HEK293 (cell line): ENCODE measurements at regions not wholly inside any gene's neighbourhood (a gene's known extent, or its start where the extent isn't known, plus 50 kb on each side); places are given as distances from the start of the nearest gene placed in this dataset.

Experiments
- CTCF ChIA-PET: fragments of 350-600 bp; formaldehyde crosslinking; extraction: SDS; loops from one replicate; lab custom pipeline; 2021; ENCODE audit warnings: antibody characterized with exemption; lab: Yijun Ruan, JAX
- POLR2A ChIA-PET: fragments of 300-600 bp; formaldehyde crosslinking; extraction: SDS; loops from one replicate; lab custom pipeline; 2020; ENCODE audit warnings: antibody characterized with exemption, inconsistent platforms; lab: Yijun Ruan, JAX
- H3K27ac ChIP-seq: fragments of 200-500 bp; sonication (Bioruptor generic); 2 replicates; pipeline ENCODE4 v1.5.1; 2014; ENCODE audit warnings: low read depth, low read length, control low read depth, inconsistent platforms; ENCODE audit errors: extremely low read depth
- H3K36me3 ChIP-seq, 2 experiments: fragments of 200-500 bp in 1 of 2; sonication (Bioruptor generic) in 1 of 2; 1 replicate in 1 of 2; 2 replicates in 1 of 2; pipeline ENCODE4 v1.5.1; 2014 to 2017; ENCODE audit warnings: inconsistent platforms in 2 of 2, low read length in 2 of 2; ENCODE audit not compliant: control insufficient read depth in 2 of 2, insufficient read depth in 1 of 2
- H3K4me1 ChIP-seq: fragments of 200-500 bp; sonication (Bioruptor generic); 2 replicates; pipeline ENCODE4 v1.5.1; 2014; ENCODE audit warnings: mild to moderate bottlenecking, low read length, inconsistent platforms; ENCODE audit not compliant: control insufficient read depth, insufficient read depth
- H3K4me3 ChIP-seq: 2 replicates; pipeline ENCODE4 v1.5.1; 2011; ENCODE audit warnings: low read depth, mild to moderate bottlenecking, control low read depth, low read length, moderate library complexity
- H3K9me3 ChIP-seq: fragments of 200-500 bp; sonication (Bioruptor generic); 2 replicates; pipeline ENCODE4 v1.5.1; 2014; ENCODE audit warnings: low read depth, low read length, inconsistent platforms; ENCODE audit not compliant: control insufficient read depth, insufficient read depth
- BCL11A ChIP-seq: fragments of 450-650 bp; formaldehyde crosslinking; IDR thresholded peaks from 2 replicates; pipeline ENCODE4 v1.5.1; 2016; ENCODE audit warnings: low read depth, missing biosample characterization, missing genetic modification characterization
- FEZF1 ChIP-seq: fragments of 450-650 bp; formaldehyde crosslinking; IDR thresholded peaks from 2 replicates; pipeline ENCODE4 v1.5.1; 2016; ENCODE audit warnings: missing biosample characterization, missing genetic modification characterization
- TRIM28 ChIP-seq: IDR thresholded peaks from 2 replicates; pipeline ENCODE4 v1.6.1; 2011; ENCODE audit warnings: low read length, control low read depth, borderline replicate concordance
- ZBTB21 ChIP-seq: fragments of 450-650 bp; formaldehyde crosslinking; IDR thresholded peaks from 2 replicates; pipeline ENCODE4 v1.5.1; 2017; ENCODE audit warnings: missing biosample characterization, missing genetic modification characterization
- ZIC2 ChIP-seq: fragments of 450-650 bp; formaldehyde crosslinking; IDR thresholded peaks from 2 replicates; pipeline ENCODE4 v1.5.1; 2016; ENCODE audit warnings: missing biosample characterization, missing genetic modification characterization
- ZNF133 ChIP-seq: fragments of 450-650 bp; formaldehyde crosslinking; IDR thresholded peaks from 2 replicates; pipeline ENCODE4 v1.5.1; 2016; ENCODE audit warnings: missing biosample characterization, missing genetic modification characterization
- ZNF140 ChIP-seq: fragments of 450-650 bp; formaldehyde crosslinking; IDR thresholded peaks from 2 replicates; pipeline ENCODE4 v1.5.1; 2016; ENCODE audit warnings: missing biosample characterization, missing genetic modification characterization
- ZNF157 ChIP-seq: fragments of 450-650 bp; formaldehyde crosslinking; IDR thresholded peaks from 2 replicates; pipeline ENCODE4 v1.5.1; 2016; ENCODE audit warnings: missing biosample characterization, missing genetic modification characterization
- ZNF169 ChIP-seq: fragments of 450-650 bp; formaldehyde crosslinking; IDR thresholded peaks from 2 replicates; pipeline ENCODE4 v1.5.1; 2016; ENCODE audit warnings: missing biosample characterization, missing genetic modification characterization
- ZNF23 ChIP-seq: fragments of 450-650 bp; formaldehyde crosslinking; IDR thresholded peaks from 2 replicates; pipeline ENCODE4 v1.5.1; 2016; ENCODE audit warnings: missing biosample characterization, missing genetic modification characterization, borderline replicate concordance
- ZNF24 ChIP-seq: fragments of 450-650 bp; formaldehyde crosslinking; IDR thresholded peaks from 2 replicates; pipeline ENCODE4 v1.5.1; 2016; ENCODE audit warnings: missing biosample characterization, missing genetic modification characterization
- ZNF311 ChIP-seq: fragments of 450-650 bp; formaldehyde crosslinking; IDR thresholded peaks from 2 replicates; pipeline ENCODE4 v1.5.1; 2017; ENCODE audit warnings: missing biosample characterization, missing genetic modification characterization, borderline replicate concordance
- ZNF335 ChIP-seq: fragments of 450-650 bp; formaldehyde crosslinking; conservative IDR thresholded peaks from 2 replicates; pipeline ENCODE4 v1.5.1; 2016; ENCODE audit warnings: missing biosample characterization, missing genetic modification characterization
- ZNF433 ChIP-seq: fragments of 450-650 bp; formaldehyde crosslinking; IDR thresholded peaks from 2 replicates; pipeline ENCODE4 v1.5.1; 2016; ENCODE audit warnings: missing biosample characterization, missing genetic modification characterization, low read depth
- ZNF521 ChIP-seq: fragments of 450-650 bp; formaldehyde crosslinking; IDR thresholded peaks from 2 replicates; pipeline ENCODE4 v1.5.1; 2017; ENCODE audit warnings: missing biosample characterization, mild to moderate bottlenecking, missing genetic modification characterization
- ZNF555 ChIP-seq: fragments of 450-650 bp; formaldehyde crosslinking; conservative IDR thresholded peaks from 2 replicates; pipeline ENCODE4 v1.5.1; 2017; ENCODE audit warnings: missing biosample characterization, mild to moderate bottlenecking, missing genetic modification characterization, inconsistent platforms
- ZNF558 ChIP-seq: fragments of 450-650 bp; formaldehyde crosslinking; IDR thresholded peaks from 2 replicates; pipeline ENCODE4 v1.5.1; 2016; ENCODE audit warnings: missing biosample characterization, missing genetic modification characterization
- ZNF571 ChIP-seq: fragments of 450-650 bp; formaldehyde crosslinking; IDR thresholded peaks from 2 replicates; pipeline ENCODE4 v1.5.0; 2017; ENCODE audit warnings: missing biosample characterization, missing genetic modification characterization
- ZNF585B ChIP-seq: fragments of 450-650 bp; formaldehyde crosslinking; IDR thresholded peaks from 2 replicates; pipeline ENCODE4 v1.5.1; 2016; ENCODE audit warnings: missing biosample characterization, missing genetic modification characterization
- ZNF624 ChIP-seq: fragments of 450-650 bp; formaldehyde crosslinking; IDR thresholded peaks from 2 replicates; pipeline ENCODE4 v1.5.1; 2017; ENCODE audit warnings: missing biosample characterization, missing genetic modification characterization
- TF ChIP-seq, protein P1 (sequence below): fragments of 450-650 bp; formaldehyde crosslinking; IDR thresholded peaks from 2 replicates; pipeline ENCODE4; 2016; ENCODE audit warnings: missing biosample characterization, missing genetic modification characterization
- TF ChIP-seq, protein P2 (sequence below): fragments of 450-650 bp; formaldehyde crosslinking; IDR thresholded peaks from 2 replicates; pipeline ENCODE4 v1.5.1; 2016; ENCODE audit warnings: missing biosample characterization, missing genetic modification characterization
- TF ChIP-seq, protein P3 (sequence below): fragments of 450-650 bp; formaldehyde crosslinking; IDR thresholded peaks from 2 replicates; pipeline ENCODE4 v1.5.1; 2016; ENCODE audit warnings: missing biosample characterization, missing genetic modification characterization
- TF ChIP-seq, protein P4 (sequence below): fragments of 450-650 bp; formaldehyde crosslinking; IDR thresholded peaks from 2 replicates; pipeline ENCODE4 v1.5.1; 2016; ENCODE audit warnings: missing biosample characterization, missing genetic modification characterization, low read depth
- TF ChIP-seq, protein P5 (sequence below): fragments of 450-650 bp; formaldehyde crosslinking; IDR thresholded peaks from 2 replicates; pipeline ENCODE4 v1.5.1; 2017; ENCODE audit warnings: missing biosample characterization, missing genetic modification characterization

DNA sequence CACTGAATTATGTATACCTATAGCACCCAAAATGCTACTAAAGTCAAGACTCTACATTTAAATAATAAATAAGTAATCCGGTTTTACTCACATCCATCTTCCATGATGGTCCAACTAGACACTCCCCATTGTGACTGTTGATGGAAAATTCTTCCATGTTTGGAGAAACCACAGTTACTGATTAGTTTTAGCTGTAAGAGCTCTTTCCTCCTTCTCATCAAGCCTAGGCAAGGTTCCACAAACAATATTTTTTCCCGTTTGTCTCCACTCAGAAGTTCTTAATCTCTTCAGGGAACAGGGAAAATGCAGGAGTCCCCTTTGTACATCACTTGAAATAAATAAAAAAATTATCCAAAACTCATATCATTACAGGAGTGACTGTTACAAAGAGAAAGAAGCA, 70.7 kb upstream of the EDNRB start:
- ChIA-PET POLR2A (no interaction called here), CTCF (no interaction called here)
- no peak overlapping the region for H3K4me3 ChIP-seq
- H3K9me3 ChIP-seq: no peaks in the 10 kb centered on the region
- no peaks in the 10 kb centered on the region for H3K36me3 ChIP-seq
- no peak overlapping the region for H3K27ac ChIP-seq
- no peaks in the 10 kb centered on the region for H3K4me1 ChIP-seq
- TF ChIP-seq ZNF433 (tag by site-specific recombination) (no peak), ZNF558 (tag by site-specific recombination) (no peak), ZBTB21 (tag by site-specific recombination) (no peak), ZNF157 (tag by site-specific recombination) (no peak), ZIC2 (tag by site-specific recombination) (no peak), ZNF624 (tag by site-specific recombination) (no peak), ZNF521 (no peak), TRIM28 (no peak), FEZF1 (tag by site-specific recombination) (no peak), BCL11A (no peak)
- TF ChIP-seq, protein P1, sequence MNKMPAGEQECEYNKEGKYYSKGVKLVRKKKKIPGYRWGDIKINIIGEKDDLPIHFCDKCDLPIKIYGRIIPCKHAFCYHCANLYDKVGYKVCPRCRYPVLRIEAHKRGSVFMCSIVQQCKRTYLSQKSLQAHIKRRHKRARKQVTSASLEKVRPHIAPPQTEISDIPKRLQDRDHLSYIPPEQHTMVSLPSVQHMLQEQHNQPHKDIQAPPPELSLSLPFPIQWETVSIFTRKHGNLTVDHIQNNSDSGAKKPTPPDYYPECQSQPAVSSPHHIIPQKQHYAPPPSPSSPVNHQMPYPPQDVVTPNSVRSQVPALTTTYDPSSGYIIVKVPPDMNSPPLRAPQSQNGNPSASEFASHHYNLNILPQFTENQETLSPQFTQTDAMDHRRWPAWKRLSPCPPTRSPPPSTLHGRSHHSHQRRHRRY (tag by site-specific recombination): no peak
- TF ChIP-seq, protein P2, sequence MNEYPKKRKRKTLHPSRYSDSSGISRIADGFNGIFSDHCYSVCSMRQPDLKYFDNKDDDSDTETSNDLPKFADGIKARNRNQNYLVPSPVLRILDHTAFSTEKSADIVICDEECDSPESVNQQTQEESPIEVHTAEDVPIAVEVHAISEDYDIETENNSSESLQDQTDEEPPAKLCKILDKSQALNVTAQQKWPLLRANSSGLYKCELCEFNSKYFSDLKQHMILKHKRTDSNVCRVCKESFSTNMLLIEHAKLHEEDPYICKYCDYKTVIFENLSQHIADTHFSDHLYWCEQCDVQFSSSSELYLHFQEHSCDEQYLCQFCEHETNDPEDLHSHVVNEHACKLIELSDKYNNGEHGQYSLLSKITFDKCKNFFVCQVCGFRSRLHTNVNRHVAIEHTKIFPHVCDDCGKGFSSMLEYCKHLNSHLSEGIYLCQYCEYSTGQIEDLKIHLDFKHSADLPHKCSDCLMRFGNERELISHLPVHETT: no peak
- TF ChIP-seq, protein P3, sequence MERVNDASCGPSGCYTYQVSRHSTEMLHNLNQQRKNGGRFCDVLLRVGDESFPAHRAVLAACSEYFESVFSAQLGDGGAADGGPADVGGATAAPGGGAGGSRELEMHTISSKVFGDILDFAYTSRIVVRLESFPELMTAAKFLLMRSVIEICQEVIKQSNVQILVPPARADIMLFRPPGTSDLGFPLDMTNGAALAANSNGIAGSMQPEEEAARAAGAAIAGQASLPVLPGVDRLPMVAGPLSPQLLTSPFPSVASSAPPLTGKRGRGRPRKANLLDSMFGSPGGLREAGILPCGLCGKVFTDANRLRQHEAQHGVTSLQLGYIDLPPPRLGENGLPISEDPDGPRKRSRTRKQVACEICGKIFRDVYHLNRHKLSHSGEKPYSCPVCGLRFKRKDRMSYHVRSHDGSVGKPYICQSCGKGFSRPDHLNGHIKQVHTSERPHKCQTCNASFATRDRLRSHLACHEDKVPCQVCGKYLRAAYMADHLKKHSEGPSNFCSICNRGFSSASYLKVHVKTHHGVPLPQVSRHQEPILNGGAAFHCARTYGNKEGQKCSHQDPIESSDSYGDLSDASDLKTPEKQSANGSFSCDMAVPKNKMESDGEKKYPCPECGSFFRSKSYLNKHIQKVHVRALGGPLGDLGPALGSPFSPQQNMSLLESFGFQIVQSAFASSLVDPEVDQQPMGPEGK (tag by site-specific recombination): no peak
- TF ChIP-seq, protein P4, sequence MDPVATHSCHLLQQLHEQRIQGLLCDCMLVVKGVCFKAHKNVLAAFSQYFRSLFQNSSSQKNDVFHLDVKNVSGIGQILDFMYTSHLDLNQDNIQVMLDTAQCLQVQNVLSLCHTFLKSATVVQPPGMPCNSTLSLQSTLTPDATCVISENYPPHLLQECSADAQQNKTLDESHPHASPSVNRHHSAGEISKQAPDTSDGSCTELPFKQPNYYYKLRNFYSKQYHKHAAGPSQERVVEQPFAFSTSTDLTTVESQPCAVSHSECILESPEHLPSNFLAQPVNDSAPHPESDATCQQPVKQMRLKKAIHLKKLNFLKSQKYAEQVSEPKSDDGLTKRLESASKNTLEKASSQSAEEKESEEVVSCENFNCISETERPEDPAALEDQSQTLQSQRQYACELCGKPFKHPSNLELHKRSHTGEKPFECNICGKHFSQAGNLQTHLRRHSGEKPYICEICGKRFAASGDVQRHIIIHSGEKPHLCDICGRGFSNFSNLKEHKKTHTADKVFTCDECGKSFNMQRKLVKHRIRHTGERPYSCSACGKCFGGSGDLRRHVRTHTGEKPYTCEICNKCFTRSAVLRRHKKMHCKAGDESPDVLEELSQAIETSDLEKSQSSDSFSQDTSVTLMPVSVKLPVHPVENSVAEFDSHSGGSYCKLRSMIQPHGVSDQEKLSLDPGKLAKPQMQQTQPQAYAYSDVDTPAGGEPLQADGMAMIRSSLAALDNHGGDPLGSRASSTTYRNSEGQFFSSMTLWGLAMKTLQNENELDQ: no peak

DNA sequence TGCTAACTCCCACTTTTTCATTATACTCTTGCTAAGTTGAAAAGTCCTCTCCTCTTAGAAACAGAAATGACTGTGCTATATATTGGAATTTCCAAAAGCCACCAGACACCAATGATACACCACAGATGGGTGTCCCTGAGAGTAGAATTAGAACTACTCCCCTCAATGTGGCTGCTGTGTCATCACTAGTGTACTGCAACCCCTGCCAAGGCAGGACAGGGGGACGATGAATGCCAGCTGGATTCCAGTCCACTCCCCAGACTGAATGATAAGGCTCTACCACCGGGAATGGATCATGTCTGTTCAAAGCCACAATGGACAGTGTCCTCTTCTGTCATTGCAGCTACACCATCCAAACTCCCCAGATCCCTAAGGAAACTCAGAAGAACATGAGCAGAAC, 69.7 kb upstream of the EDNRB start:
- H3K4me3 ChIP-seq: no peak overlapping the region
- H3K9me3 ChIP-seq: no peaks in the 10 kb centered on the region
- TF ChIP-seq ZNF555 (tag by site-specific recombination): no peak
- peak; percentile 78 for TF ChIP-seq ZNF157 (tag by site-specific recombination)
- no peaks in the 10 kb centered on the region for H3K36me3 ChIP-seq
- H3K4me1 ChIP-seq: no peaks in the 10 kb centered on the region
- no peak overlapping the region for H3K27ac ChIP-seq
- POLR2A ChIA-PET: no interaction called here
- CTCF ChIA-PET: no interaction called here

DNA sequence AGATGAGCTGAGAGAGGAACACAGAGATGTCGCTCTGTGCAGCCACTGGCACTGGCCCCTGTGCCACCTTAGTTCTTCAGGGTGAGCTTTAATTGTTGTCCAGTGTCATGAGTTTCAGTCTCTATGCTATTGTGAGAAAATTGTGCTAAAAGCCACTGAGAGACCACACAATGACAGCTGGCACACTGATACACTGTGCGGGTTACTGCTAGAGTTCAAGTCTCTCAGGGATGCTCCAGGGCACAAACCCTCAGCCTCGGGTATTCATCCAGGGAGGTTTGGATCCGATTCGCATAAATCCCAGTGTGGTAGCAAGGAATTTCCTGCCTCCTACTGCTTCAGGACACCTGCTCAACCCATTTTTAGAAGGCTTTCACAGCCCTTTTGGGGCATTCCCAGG, 68.1 kb upstream of the EDNRB start:
- H3K4me3 ChIP-seq: no peak overlapping the region
- no peaks in the 10 kb centered on the region for H3K4me1 ChIP-seq
- H3K36me3 ChIP-seq: no peaks in the 10 kb centered on the region
- no peak overlapping the region for H3K27ac ChIP-seq
- ChIA-PET POLR2A (no interaction called here), CTCF (no interaction called here)
- no peaks in the 10 kb centered on the region for H3K9me3 ChIP-seq
- TF ChIP-seq ZNF23: no peak
- no peak for TF ChIP-seq ZNF571 (tag by site-specific recombination)
- no peak for TF ChIP-seq ZNF311 (tag by site-specific recombination)
- no peak for TF ChIP-seq ZNF140 (tag by site-specific recombination)
- no peak for TF ChIP-seq ZNF133 (tag by site-specific recombination)
- TF ChIP-seq ZNF335 (tag by site-specific recombination): no peak
- no peak for TF ChIP-seq ZNF433 (tag by site-specific recombination)
- TF ChIP-seq, protein P5, sequence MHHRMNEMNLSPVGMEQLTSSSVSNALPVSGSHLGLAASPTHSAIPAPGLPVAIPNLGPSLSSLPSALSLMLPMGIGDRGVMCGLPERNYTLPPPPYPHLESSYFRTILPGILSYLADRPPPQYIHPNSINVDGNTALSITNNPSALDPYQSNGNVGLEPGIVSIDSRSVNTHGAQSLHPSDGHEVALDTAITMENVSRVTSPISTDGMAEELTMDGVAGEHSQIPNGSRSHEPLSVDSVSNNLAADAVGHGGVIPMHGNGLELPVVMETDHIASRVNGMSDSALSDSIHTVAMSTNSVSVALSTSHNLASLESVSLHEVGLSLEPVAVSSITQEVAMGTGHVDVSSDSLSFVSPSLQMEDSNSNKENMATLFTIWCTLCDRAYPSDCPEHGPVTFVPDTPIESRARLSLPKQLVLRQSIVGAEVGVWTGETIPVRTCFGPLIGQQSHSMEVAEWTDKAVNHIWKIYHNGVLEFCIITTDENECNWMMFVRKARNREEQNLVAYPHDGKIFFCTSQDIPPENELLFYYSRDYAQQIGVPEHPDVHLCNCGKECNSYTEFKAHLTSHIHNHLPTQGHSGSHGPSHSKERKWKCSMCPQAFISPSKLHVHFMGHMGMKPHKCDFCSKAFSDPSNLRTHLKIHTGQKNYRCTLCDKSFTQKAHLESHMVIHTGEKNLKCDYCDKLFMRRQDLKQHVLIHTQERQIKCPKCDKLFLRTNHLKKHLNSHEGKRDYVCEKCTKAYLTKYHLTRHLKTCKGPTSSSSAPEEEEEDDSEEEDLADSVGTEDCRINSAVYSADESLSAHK: no peak
- TF ChIP-seq ZNF585B (tag by site-specific recombination): no peak
- TF ChIP-seq ZIC2 (tag by site-specific recombination): no peak
- no peak for TF ChIP-seq ZNF24 (tag by site-specific recombination)
- TF ChIP-seq ZNF169: no peak
- no peak for TF ChIP-seq ZNF558 (tag by site-specific recombination)
